Vagina (tissue), 2 donors: ENCODE measurements at regions not wholly inside any gene's neighbourhood (a gene's known extent, or its start where the extent isn't known, plus 50 kb on each side); places are given as distances from the start of the nearest gene placed in this dataset. TPM values are rescaled to one million over a fixed set of nuclear protein-coding genes. Genes with fewer than 3 reads are reported as not detected.

ENCODE experiments used
- DNase-seq, 2 donors: peaks; one replicate each; pipeline ENCODE4 v3.0.0-alpha.2; 2017; ENCODE audit errors: extremely low spot score in 2 of 2
- H3K27ac ChIP-seq: fragments of 200-600 bp; sonication (generic); one replicate; pipeline ENCODE4 v1.5.1; 2019
- H3K27me3 ChIP-seq: fragments of 200-600 bp; sonication (generic); one replicate; pipeline ENCODE4 v1.5.1; 2019
- H3K36me3 ChIP-seq, 2 donors: fragments of 200-600 bp; sonication (generic); one replicate each; pipeline ENCODE4 v1.5.1; 2017 to 2019
- H3K4me1 ChIP-seq: fragments of 200-600 bp; sonication (generic); one replicate; pipeline ENCODE4 v1.5.1; 2019
- H3K4me3 ChIP-seq, 2 donors: fragments of 200-600 bp; sonication (generic); 1 replicate in 1 of 2; 2 replicates in 1 of 2; pipeline ENCODE4 v1.5.1; 2016 to 2019
- H3K9me3 ChIP-seq: fragments of 200-600 bp; sonication (generic); one replicate; pipeline ENCODE4 v1.5.1; 2019
- POLR2A ChIP-seq, 2 donors: fragments of 450-650 bp; IDR thresholded peaks; one replicate each; pipeline ENCODE4 v1.6.1; 2017; ENCODE audit warnings: antibody characterized with exemption in 2 of 2, mild to moderate bottlenecking in 2 of 2, moderate library complexity in 2 of 2
- POLR2AphosphoS5 ChIP-seq, 2 donors: sonication (generic); formaldehyde crosslinking; IDR thresholded peaks; one replicate each; pipeline ENCODE4 v1.9.0; 2017; ENCODE audit warnings: antibody characterized with exemption in 2 of 2, mild to moderate bottlenecking in 2 of 2, low read depth in 1 of 2; ENCODE audit not compliant: insufficient read depth in 1 of 2
- intact Hi-C: fragments of 100-400 bp; cut with DNase I; formaldehyde crosslinking; loops from one replicate; pipeline ENCODE4 v1.15.1; 2023
- microRNA counts, 2 donors: library from miRNA; unstranded; fragments of <30 nt; microRNA quantifications; one replicate each; lab custom pipeline; 2016 to 2017
- microRNA-seq: library from miRNA; unstranded; fragments of <30 nt; microRNA quantifications from one replicate; pipeline ENCODE4, GENCODE V29; 2017; ENCODE audit warnings: borderline number of aligned reads, borderline replicate concordance
- small RNA-seq: library from RNA; depleted of rRNA; stranded (forward); fragments of <200 nt; gene quantifications from one replicate; pipeline ENCODE3, GENCODE V24; 2016
- TF ChIP-seq, protein P1 (sequence below), 3 experiments: fragments of 450-650 bp in 2 of 3; fragments of 200-600 bp in 1 of 3; sonication (generic) in 1 of 3; IDR thresholded peaks; one replicate each; pipeline ENCODE4 v1.5.1; 2017 to 2019; ENCODE audit warnings: antibody characterized with exemption in 3 of 3, mild to moderate bottlenecking in 2 of 3, moderate library complexity in 2 of 3

DNA sequence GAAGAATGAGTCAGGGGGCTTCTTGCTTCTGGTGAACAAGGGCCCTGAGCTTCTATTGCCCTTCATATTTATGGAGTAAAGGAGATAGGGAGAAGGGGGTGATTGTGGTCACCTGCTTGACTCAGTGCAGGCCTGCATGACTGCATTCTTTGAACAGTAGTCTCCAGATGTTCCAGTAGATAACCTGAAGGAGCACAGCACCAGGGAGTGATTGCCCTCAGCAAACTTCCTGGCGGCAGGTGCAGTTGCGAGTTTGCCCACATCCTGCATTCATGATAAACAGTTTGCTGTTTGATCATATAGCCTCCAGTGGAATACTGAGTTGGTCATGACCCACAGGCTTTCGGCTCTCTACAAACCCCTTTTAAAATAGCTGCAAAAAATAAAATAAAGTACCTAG is 1632.7 kb downstream of the OTOL1 start:
- intact Hi-C loops, result no loop called here
- no peaks in the 10 kb centered on the region for H3K9me3 ChIP-seq
- TF ChIP-seq POLR2AphosphoS5 (IDR thresholded peaks at IDR 0.05; ENCODE audit: insufficient read depth in 1 of 2, low read depth in 1 of 2), result no peak
- no peak for DNase-seq
- no peak overlapping the region for H3K4me3 ChIP-seq
- H3K4me1 ChIP-seq, result no peaks in the 10 kb centered on the region
- H3K36me3 ChIP-seq, result no peaks in the 10 kb centered on the region
- no peaks in the 10 kb centered on the region for H3K27me3 ChIP-seq
- no peak overlapping the region for H3K27ac ChIP-seq

DNA sequence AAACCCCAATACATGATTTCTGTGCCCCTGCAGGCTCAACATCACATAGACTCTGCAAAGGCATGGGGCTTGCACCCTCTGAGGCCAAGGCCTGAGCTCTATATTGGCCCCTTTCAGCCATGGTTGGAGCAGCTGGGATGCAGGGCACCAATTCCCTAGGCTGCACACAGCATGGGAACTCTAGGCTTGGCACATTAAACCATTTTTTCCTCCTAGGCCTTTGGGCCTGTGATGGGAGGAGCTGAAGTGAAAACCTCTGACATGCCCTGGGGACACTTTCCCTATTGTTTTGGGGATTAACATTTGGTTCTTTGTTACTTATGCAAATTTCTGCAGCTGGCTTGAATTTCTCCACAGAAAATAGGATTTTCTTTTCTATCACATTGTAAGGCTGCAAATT is 1629.5 kb downstream of the OTOL1 start:
- Histone ChIP-seq H3K9me3 (no peaks in the 10 kb centered on the region), H3K27ac (no peak overlapping the region), H3K36me3 (no peaks in the 10 kb centered on the region), H3K4me1 (no peaks in the 10 kb centered on the region), H3K27me3 (no peaks in the 10 kb centered on the region), H3K4me3 (no peak overlapping the region)
- TF ChIP-seq, protein P1, sequence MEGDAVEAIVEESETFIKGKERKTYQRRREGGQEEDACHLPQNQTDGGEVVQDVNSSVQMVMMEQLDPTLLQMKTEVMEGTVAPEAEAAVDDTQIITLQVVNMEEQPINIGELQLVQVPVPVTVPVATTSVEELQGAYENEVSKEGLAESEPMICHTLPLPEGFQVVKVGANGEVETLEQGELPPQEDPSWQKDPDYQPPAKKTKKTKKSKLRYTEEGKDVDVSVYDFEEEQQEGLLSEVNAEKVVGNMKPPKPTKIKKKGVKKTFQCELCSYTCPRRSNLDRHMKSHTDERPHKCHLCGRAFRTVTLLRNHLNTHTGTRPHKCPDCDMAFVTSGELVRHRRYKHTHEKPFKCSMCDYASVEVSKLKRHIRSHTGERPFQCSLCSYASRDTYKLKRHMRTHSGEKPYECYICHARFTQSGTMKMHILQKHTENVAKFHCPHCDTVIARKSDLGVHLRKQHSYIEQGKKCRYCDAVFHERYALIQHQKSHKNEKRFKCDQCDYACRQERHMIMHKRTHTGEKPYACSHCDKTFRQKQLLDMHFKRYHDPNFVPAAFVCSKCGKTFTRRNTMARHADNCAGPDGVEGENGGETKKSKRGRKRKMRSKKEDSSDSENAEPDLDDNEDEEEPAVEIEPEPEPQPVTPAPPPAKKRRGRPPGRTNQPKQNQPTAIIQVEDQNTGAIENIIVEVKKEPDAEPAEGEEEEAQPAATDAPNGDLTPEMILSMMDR (IDR thresholded peaks at IDR 0.05), result no peak
- TF ChIP-seq POLR2A (IDR thresholded peaks at IDR 0.05), result no peak
- no peak for TF ChIP-seq POLR2AphosphoS5 (IDR thresholded peaks at IDR 0.05; ENCODE audit: insufficient read depth in 1 of 2, low read depth in 1 of 2)
- intact Hi-C loops, result no loop called here
- no peak for DNase-seq

MicroRNA genes in the stretch of these regions (microRNA counts, 767-probe panel; counts per million panel counts)
- 238 to 261 counts per million in 2 donors for microRNA hsa-miR-1263 (lab: Ali Mortazavi, UCI)

Small RNAs in the stretch of these regions (microRNA-seq; reads per million reads assigned to microRNA genes)
- gene MIR1263, result not detected

Small RNAs in the stretch of these regions (small RNA-seq; reads per million reads assigned to genes)
- not detected for gene MIR1263
- gene RNU7-82P, result not detected
